Smooth muscle cell (in vitro differentiated cells): ENCODE measurements at regions not wholly inside any gene's neighbourhood (a gene's known extent, or its start where the extent isn't known, plus 50 kb on each side); places are given as distances from the start of the nearest gene placed in this dataset.

Experiments
- DNase-seq: peaks from one replicate; lab custom pipeline; 2025; ENCODE audit not compliant: unreplicated experiment; lab: John Stamatoyannopoulos, UW
- H2AFZ ChIP-seq: fragments of 200-600 bp; sonication (generic); 2 replicates; pipeline ENCODE4 v1.6.0; 2016; ENCODE audit warnings: antibody characterized with exemption, low read depth, mild to moderate bottlenecking
- H3F3A ChIP-seq: fragments of 200-600 bp; sonication (generic); 2 replicates; pipeline ENCODE4 v1.6.0; 2017; ENCODE audit warnings: antibody characterized with exemption, low read depth
- H3K27ac ChIP-seq: fragments of 200-600 bp; sonication (generic); 2 replicates; pipeline ENCODE4 v1.5.1; 2016; ENCODE audit warnings: low read depth, mild to moderate bottlenecking
- H3K27me3 ChIP-seq: fragments of 200-600 bp; sonication (generic); 2 replicates; pipeline ENCODE4 v1.6.1; 2016; ENCODE audit warnings: low read depth, mild to moderate bottlenecking
- H3K36me3 ChIP-seq: fragments of 200-600 bp; sonication (generic); 2 replicates; pipeline ENCODE4 v1.5.1; 2016; ENCODE audit warnings: low read depth
- H3K4me1 ChIP-seq: fragments of 200-600 bp; sonication (generic); 2 replicates; pipeline ENCODE4 v1.5.1; 2016; ENCODE audit warnings: low read depth
- H3K4me2 ChIP-seq: fragments of 200-600 bp; sonication (generic); 2 replicates; pipeline ENCODE4 v1.6.0; 2016; ENCODE audit warnings: mild to moderate bottlenecking
- H3K4me3 ChIP-seq: fragments of 200-600 bp; sonication (generic); 2 replicates; pipeline ENCODE4 v1.5.1; 2016; ENCODE audit warnings: mild to moderate bottlenecking
- H3K79me2 ChIP-seq: fragments of 200-600 bp; sonication (generic); 2 replicates; pipeline ENCODE4 v1.6.0; 2016; ENCODE audit warnings: low read depth, mild to moderate bottlenecking
- H3K9ac ChIP-seq: fragments of 200-600 bp; sonication (generic); 2 replicates; pipeline ENCODE4 v1.6.0; 2016; ENCODE audit warnings: low read depth
- H3K9me3 ChIP-seq: fragments of 200-600 bp; sonication (generic); replicated peaks from 2 replicates; pipeline ENCODE4 v1.5.1; 2016; ENCODE audit warnings: low read depth
- H4K20me1 ChIP-seq: fragments of 200-600 bp; sonication (generic); 2 replicates; pipeline ENCODE4 v1.6.0; 2016; ENCODE audit warnings: low read depth
- WGBS: methylation state at CpG from one replicate; pipeline ENCODE4 v1.1.7; 2016; ENCODE audit warnings: low lambda C conversion rate; 5-methylcytosine and 5-hydroxymethylcytosine counted together
- TF ChIP-seq, protein P1 (sequence below): fragments of 200-600 bp; sonication (generic); IDR thresholded peaks from 2 replicates; pipeline ENCODE4 v1.5.1; 2017; ENCODE audit warnings: borderline replicate concordance, mild to moderate bottlenecking, antibody characterized with exemption; ENCODE audit not compliant: insufficient read depth, poor library complexity, severe bottlenecking

DNA sequence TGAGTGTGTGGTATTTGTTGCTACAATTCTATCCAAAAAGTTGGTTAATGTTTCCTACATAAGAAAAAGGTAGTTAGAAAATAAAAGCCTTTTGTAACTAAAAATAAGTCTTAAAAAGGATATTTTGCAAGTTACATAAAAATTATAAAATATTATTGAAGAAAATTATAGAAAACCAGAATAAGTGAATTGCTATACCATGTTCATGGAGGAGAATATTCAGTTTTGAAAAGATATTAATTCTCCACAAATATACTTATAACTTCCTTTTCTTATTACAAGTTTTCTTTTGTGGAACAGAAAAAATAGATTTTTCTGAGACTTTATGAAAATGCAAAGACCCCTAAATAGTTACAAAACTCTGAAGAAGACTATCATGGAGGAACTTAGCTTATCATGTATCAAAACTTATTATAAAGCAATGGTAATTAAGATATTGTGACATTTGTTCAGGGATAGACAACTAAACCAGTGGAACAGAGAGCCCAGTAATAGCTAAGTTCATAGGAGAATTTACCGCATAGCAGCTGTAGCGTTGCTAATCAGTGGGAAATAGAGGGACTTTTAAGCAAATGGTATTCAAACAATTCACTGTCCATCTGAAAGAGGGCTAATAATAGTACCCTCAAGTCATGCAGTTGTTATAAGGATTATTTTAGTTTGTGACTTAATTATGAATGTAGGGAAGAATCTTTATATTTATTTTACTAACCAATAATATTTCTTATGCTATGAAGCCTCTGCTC is 515.2 kb upstream of the ZNF608 start:
- WGBS, result 74% methylated on average over 2 of the region's 2 CpGs
- H3K9ac ChIP-seq, result no peak overlapping the region

DNA sequence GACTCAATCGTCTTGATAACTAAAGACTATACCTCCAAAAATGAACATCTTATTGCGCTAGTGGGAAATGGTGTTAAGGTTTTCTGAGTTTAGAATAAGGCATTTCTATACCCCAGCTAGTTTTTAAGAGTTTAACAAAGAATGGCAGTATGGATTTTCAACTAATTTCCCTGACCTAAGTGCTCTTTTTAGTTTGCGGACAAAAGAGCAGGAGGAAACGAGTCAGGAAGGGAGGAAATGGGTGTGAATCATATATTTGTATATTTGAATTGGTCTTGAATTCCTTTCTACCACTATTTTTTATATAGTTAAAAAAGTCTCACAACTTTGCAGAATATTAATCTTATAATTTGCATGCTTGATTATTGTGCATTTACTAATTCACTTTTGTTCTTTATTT is 516.3 kb upstream of the ZNF608 start:
- Histone ChIP-seq H3K27me3 (no peaks in the 10 kb centered on the region), H4K20me1 (no peaks in the 10 kb centered on the region), H3K79me2 (no peaks in the 10 kb centered on the region), H3K9ac (no peak overlapping the region), H3K27ac (no peak overlapping the region), H3F3A (no peaks in the 10 kb centered on the region), H2AFZ (no peak overlapping the region), H3K4me2 (peak overlapping the region; percentile 50), H3K9me3 (no peaks in the 10 kb centered on the region), H3K4me3 (no peak overlapping the region), H3K4me1 (no peaks in the 10 kb centered on the region), H3K36me3 (no peaks in the 10 kb centered on the region)
- TF ChIP-seq, protein P1, sequence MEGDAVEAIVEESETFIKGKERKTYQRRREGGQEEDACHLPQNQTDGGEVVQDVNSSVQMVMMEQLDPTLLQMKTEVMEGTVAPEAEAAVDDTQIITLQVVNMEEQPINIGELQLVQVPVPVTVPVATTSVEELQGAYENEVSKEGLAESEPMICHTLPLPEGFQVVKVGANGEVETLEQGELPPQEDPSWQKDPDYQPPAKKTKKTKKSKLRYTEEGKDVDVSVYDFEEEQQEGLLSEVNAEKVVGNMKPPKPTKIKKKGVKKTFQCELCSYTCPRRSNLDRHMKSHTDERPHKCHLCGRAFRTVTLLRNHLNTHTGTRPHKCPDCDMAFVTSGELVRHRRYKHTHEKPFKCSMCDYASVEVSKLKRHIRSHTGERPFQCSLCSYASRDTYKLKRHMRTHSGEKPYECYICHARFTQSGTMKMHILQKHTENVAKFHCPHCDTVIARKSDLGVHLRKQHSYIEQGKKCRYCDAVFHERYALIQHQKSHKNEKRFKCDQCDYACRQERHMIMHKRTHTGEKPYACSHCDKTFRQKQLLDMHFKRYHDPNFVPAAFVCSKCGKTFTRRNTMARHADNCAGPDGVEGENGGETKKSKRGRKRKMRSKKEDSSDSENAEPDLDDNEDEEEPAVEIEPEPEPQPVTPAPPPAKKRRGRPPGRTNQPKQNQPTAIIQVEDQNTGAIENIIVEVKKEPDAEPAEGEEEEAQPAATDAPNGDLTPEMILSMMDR, result no peak
- no peak for DNase-seq
- 87% methylated on average over 4 of the region's 4 CpGs for WGBS

More for the DNA sequence above, 515.2 kb upstream of the ZNF608 start:
- DNase-seq, result no peak
- Histone ChIP-seq H3K36me3 (no peaks in the 10 kb centered on the region), H3K79me2 (no peaks in the 10 kb centered on the region), H3K27ac (no peak overlapping the region), H3K4me2 (no peak overlapping the region), H2AFZ (peak overlapping the region; percentile 55), H3F3A (no peaks in the 10 kb centered on the region), H4K20me1 (no peaks in the 10 kb centered on the region), H3K4me3 (no peak overlapping the region), H3K27me3 (no peaks in the 10 kb centered on the region), H3K9me3 (no peaks in the 10 kb centered on the region), H3K4me1 (peaks cover 6% of the 10 kb centered on the region)
- TF ChIP-seq, protein P1, result no peak

DNA sequence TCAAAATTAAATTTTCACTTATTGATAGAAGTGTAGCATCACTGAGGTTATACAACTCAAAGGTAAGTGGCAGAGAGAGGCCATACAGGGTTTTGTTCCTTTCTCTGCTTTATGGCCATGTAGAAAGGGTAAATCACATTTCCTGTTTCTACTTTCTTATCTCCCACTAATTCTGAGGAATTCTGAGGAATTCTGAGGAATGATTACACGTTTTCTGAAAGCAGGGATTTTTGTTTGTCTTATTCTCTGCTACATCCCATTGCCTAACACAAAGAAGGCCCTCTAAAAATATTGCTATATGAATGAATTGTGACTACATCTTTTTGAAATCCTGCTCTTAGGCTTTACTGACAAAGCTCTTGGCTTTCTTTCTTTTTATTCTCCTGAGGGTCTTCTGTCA is 516.9 kb upstream of the ZNF608 start:
- DNase-seq, result no peak
- no peaks in the 10 kb centered on the region for H3F3A ChIP-seq
- no peaks in the 10 kb centered on the region for H3K27me3 ChIP-seq
- H3K36me3 ChIP-seq, result no peaks in the 10 kb centered on the region
- no peak overlapping the region for H3K4me3 ChIP-seq
- H2AFZ ChIP-seq, result no peak overlapping the region
- no peak overlapping the region for H3K9ac ChIP-seq
- peak overlapping the region; percentile 50 for H3K4me2 ChIP-seq
- WGBS, result 16% methylated on average over 1 of the region's 1 CpG
- no peaks in the 10 kb centered on the region for H3K9me3 ChIP-seq
- H3K27ac ChIP-seq, result peak overlapping the region; percentile 15
- no peaks in the 10 kb centered on the region for H4K20me1 ChIP-seq
- TF ChIP-seq, protein P1, result no peak
- no peaks in the 10 kb centered on the region for H3K4me1 ChIP-seq
- H3K79me2 ChIP-seq, result no peaks in the 10 kb centered on the region

DNA sequence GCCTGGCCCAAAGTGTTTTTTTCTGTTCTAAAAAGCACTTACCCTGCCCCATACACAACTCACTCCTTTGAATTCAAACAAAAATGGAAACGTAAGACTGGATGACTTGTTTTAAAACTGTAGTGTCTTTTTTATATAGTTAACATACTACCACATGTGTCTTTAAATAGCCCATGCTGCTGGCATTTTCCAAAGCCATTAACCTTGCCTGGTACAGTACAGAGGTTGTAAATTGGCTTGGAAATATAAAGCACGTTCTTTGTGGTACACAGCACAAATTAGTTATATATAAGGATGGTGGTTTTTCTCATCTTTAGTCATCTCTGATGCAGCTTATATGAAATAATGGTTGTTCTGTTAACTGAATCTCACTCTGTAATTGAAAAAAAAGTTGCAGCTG is 519.7 kb upstream of the ZNF608 start:
- Histone ChIP-seq H3K27me3 (no peaks in the 10 kb centered on the region), H3K36me3 (no peaks in the 10 kb centered on the region), H3K4me1 (no peaks in the 10 kb centered on the region), H3K9me3 (no peaks in the 10 kb centered on the region), H3K4me3 (no peak overlapping the region), H3F3A (no peaks in the 10 kb centered on the region), H3K27ac (no peak overlapping the region), H3K79me2 (no peaks in the 10 kb centered on the region), H4K20me1 (no peaks in the 10 kb centered on the region), H3K4me2 (no peak overlapping the region), H2AFZ (no peak overlapping the region), H3K9ac (no peak overlapping the region)
- 84% methylated on average over 2 of the region's 2 CpGs for WGBS
- no peak for DNase-seq
- TF ChIP-seq, protein P1, result no peak
